ENCODE measurements at regions not wholly inside any gene's neighbourhood (a gene's known extent, or its start where the extent isn't known, plus 50 kb on each side); places are given as distances from the start of the nearest gene placed in this dataset.

DNA sequence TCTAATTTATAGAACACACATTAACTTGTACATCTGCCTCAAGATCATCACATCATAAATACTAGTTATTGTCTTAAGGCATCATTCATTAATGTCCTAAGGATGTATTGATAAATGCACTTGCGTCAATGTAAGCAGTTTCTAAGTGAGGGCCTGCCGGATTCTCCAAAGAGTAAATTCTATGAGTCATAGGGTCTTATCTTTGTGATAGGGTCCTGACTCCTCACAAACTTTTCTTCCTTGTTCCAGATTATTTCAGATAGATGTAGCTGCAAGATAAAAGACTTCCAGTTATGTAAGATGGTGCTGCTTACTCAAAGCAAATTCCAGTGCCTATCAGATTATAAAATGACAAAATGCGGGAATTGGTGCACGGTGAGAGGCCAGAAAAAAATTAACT is 315.0 kb upstream of the SLC39A10 start:
- H3K79me2 ChIP-seq (ENCODE audit: insufficient read depth), result no peaks in the 10 kb centered on the region
- no peak overlapping the region for H2AFZ ChIP-seq (ENCODE audit: low read depth)
- TF ChIP-seq SIN3A (IDR thresholded peaks at IDR 0.05; ENCODE audit: borderline replicate concordance, low read depth, low read length), result no peak
- no peak for TF ChIP-seq POLR2AphosphoS5 (IDR thresholded peaks at IDR 0.05; ENCODE audit: low read depth, low read length)
- TF ChIP-seq FOSL2 (IDR thresholded peaks at IDR 0.05; ENCODE audit: borderline replicate concordance, low read depth), result no peak
- TF ChIP-seq EZH2phosphoT487 (IDR thresholded peaks at IDR 0.05; ENCODE audit: borderline replicate concordance, low read depth), result no peak
- TF ChIP-seq CHD2 (IDR thresholded peaks at IDR 0.05; ENCODE audit: low read length, partially characterized antibody), result no peak
- TF ChIP-seq, protein P1, sequence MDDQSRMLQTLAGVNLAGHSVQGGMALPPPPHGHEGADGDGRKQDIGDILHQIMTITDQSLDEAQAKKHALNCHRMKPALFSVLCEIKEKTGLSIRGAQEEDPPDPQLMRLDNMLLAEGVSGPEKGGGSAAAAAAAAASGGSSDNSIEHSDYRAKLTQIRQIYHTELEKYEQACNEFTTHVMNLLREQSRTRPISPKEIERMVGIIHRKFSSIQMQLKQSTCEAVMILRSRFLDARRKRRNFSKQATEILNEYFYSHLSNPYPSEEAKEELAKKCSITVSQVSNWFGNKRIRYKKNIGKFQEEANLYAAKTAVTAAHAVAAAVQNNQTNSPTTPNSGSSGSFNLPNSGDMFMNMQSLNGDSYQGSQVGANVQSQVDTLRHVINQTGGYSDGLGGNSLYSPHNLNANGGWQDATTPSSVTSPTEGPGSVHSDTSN (IDR thresholded peaks at IDR 0.05), result no peak
- no peak for TF ChIP-seq GATA2 (CRISPR knock-in tag; IDR thresholded peaks at IDR 0.05)
- TF ChIP-seq, protein P2, sequence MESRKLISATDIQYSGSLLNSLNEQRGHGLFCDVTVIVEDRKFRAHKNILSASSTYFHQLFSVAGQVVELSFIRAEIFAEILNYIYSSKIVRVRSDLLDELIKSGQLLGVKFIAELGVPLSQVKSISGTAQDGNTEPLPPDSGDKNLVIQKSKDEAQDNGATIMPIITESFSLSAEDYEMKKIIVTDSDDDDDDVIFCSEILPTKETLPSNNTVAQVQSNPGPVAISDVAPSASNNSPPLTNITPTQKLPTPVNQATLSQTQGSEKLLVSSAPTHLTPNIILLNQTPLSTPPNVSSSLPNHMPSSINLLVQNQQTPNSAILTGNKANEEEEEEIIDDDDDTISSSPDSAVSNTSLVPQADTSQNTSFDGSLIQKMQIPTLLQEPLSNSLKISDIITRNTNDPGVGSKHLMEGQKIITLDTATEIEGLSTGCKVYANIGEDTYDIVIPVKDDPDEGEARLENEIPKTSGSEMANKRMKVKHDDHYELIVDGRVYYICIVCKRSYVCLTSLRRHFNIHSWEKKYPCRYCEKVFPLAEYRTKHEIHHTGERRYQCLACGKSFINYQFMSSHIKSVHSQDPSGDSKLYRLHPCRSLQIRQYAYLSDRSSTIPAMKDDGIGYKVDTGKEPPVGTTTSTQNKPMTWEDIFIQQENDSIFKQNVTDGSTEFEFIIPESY (IDR thresholded peaks at IDR 0.05; ENCODE audit: borderline replicate concordance, low read depth), result no peak
- no peak for TF ChIP-seq RCOR1 (IDR thresholded peaks at IDR 0.05; ENCODE audit: low read length)
- no peak for TF ChIP-seq TEAD4 (IDR thresholded peaks at IDR 0.05; ENCODE audit: borderline replicate concordance, insufficient read depth)
- no peak for TF ChIP-seq RXRA (IDR thresholded peaks at IDR 0.05; ENCODE audit: borderline replicate concordance, low read depth)
- no peak for TF ChIP-seq TCF12 (IDR thresholded peaks at IDR 0.05)
- TF ChIP-seq SMC3 (IDR thresholded peaks at IDR 0.05; ENCODE audit: low read depth, low read length), result no peak
- TF ChIP-seq RAD21 (IDR thresholded peaks at IDR 0.05; ENCODE audit: low read length), result no peak
- TF ChIP-seq MEF2A (IDR thresholded peaks at IDR 0.05; ENCODE audit: borderline replicate concordance, low read depth), result no peak
- no peak for TF ChIP-seq NFIC (IDR thresholded peaks at IDR 0.05; ENCODE audit: borderline replicate concordance)
- TF ChIP-seq, protein P3, sequence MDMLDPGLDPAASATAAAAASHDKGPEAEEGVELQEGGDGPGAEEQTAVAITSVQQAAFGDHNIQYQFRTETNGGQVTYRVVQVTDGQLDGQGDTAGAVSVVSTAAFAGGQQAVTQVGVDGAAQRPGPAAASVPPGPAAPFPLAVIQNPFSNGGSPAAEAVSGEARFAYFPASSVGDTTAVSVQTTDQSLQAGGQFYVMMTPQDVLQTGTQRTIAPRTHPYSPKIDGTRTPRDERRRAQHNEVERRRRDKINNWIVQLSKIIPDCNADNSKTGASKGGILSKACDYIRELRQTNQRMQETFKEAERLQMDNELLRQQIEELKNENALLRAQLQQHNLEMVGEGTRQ (IDR thresholded peaks at IDR 0.05; ENCODE audit: borderline replicate concordance, low read depth, low read length), result no peak
- TF ChIP-seq, protein P4, sequence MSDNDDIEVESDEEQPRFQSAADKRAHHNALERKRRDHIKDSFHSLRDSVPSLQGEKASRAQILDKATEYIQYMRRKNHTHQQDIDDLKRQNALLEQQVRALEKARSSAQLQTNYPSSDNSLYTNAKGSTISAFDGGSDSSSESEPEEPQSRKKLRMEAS (IDR thresholded peaks at IDR 0.05; ENCODE audit: low read depth), result no peak
- no peaks in the 10 kb centered on the region; a peak in 1 of 4 replicates for H3K4me1 ChIP-seq (ENCODE audit: control insufficient read depth in 1 of 2, insufficient read depth in 2 of 2, low read depth in 1 of 2, low read length in 1 of 2)
- POLR2A ChIA-PET, result no interaction called here
- 86% methylated on average over 4 of the region's 4 CpGs for WGBS (ENCODE audit: low lambda C conversion rate)
- no peak overlapping the region for H3K4me3 ChIP-seq (ENCODE audit: low read depth in 2 of 2, low read length in 1 of 2)
- DNase-seq, result no peak
- H3F3A ChIP-seq (replicated peaks; ENCODE audit: insufficient read depth), result no peaks in the 10 kb centered on the region
- H3K36me3 ChIP-seq (replicated peaks in 1 of 2; ENCODE audit: control insufficient read depth in 1 of 2, insufficient read depth in 2 of 2, low read length in 1 of 2), result no peaks in the 10 kb centered on the region
- no peaks in the 10 kb centered on the region for H3K9me3 ChIP-seq
- H3K27ac ChIP-seq (ENCODE audit: low read depth in 2 of 2, low read length in 1 of 2), result no peak overlapping the region
- no peak overlapping the region for H3K4me2 ChIP-seq
- H3K9ac ChIP-seq, result no peak overlapping the region
- no peaks in the 10 kb centered on the region for H3K27me3 ChIP-seq (ENCODE audit: insufficient read depth)
- CTCF ChIA-PET, result interaction anchor here (0.6 kb wide), 1 partner anchor 517 kb away, joined by 3 read pairs; no protein-coding TSS in a partner anchor
- no peaks in the 10 kb centered on the region for H3K9me2 ChIP-seq
- H4K20me1 ChIP-seq (ENCODE audit: insufficient read depth), result no peaks in the 10 kb centered on the region
